GM20000 (cell line): ENCODE measurements at regions not wholly inside any gene's neighbourhood (a gene's known extent, or its start where the extent isn't known, plus 50 kb on each side); places are given as distances from the start of the nearest gene placed in this dataset.
"Not testable (repeated sequence)": the region's sequence is repeated elsewhere in the genome, so short reads cannot be mapped to it uniquely, and the experiment has no call there.

Source experiments
- DNase-seq: peaks from one replicate; pipeline ENCODE4 v3.0.0; 2012; ENCODE audit warnings: low spot score
- CTCF ChIP-seq: IDR thresholded peaks from 2 replicates; pipeline ENCODE4 v1.5.1; 2012; ENCODE audit warnings: mild to moderate bottlenecking, control low read depth; ENCODE audit errors: extremely low read depth, missing control alignments

- no peak for DNase-seq
Observed at GRCh38 chr1:93765099-93765498, 83.5 kb upstream of the BCAR3 start.

GRCh38 chr1:93764366-93764750 lies 82.7 kb upstream of the BCAR3 start:
- TF ChIP-seq CTCF, result no peak
- DNase-seq, result no peak

More at GRCh38 chr1:93765099-93765498, 83.5 kb upstream of the BCAR3 start:
- no peak for TF ChIP-seq CTCF

- DNase-seq, result no peak
- no peak for TF ChIP-seq CTCF
Observed at GRCh38 chr1:93763704-93764365, 82.2 kb upstream of the BCAR3 start.

- DNase-seq, result no peak
- TF ChIP-seq CTCF, result no peak
Observed at GRCh38 chr1:93758842-93759515, 77.3 kb upstream of the BCAR3 start.

- TF ChIP-seq CTCF, result no peak
- DNase-seq, result no peak
Observed at GRCh38 chr1:93757256-93758036, 75.8 kb upstream of the BCAR3 start.

- no peak for TF ChIP-seq CTCF
- no peak for DNase-seq
Observed at GRCh38 chr1:93756657-93757056, 75.0 kb upstream of the BCAR3 start.

- not testable (repeated sequence) for DNase-seq
Observed at GRCh38 chr1:93755251-93755715, 73.6 kb upstream of the BCAR3 start.
